ENCODE measurements at regions not wholly inside any gene's neighbourhood (a gene's known extent, or its start where the extent isn't known, plus 50 kb on each side); places are given as distances from the start of the nearest gene placed in this dataset.

DNA sequence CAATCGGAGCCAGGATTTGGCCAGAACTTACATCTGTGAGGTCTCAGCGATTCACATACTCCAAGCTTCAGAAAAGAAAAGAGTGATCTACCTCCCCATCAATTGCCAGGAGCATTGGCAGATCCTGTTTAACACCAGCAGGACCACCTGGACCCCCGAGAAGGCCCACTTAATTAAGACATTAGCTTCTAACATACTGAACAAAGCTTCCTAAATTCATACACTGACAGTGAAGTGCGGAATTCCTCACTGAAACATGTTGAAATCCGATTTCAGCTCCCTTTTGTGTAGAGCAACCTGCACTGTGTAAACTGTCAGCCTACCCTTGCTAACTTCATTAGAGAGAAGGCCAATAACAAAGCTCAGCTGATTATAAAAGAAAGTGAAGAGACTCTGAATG, 274.0 kb downstream of the NOVA1 start:
- Histone ChIP-seq H3K9me3 (ENCODE audit: low read depth, low read length, poor library complexity, severe bottlenecking) (no peaks in the 10 kb centered on the region), H3K4me3 (ENCODE audit: low read depth, low read length, poor library complexity, severe bottlenecking) (no peak overlapping the region), H3K27ac (ENCODE audit: low read depth, low read length, poor library complexity, severe bottlenecking) (no peak overlapping the region), H3K36me3 (ENCODE audit: insufficient read depth, low read length, poor library complexity, severe bottlenecking) (no peaks in the 10 kb centered on the region), H3K4me1 (ENCODE audit: insufficient read depth, low read length, poor library complexity, severe bottlenecking) (no peaks in the 10 kb centered on the region), H3K27me3 (replicated peaks; ENCODE audit: insufficient read depth, low read depth, low read length, poor library complexity) (no peaks in the 10 kb centered on the region)
- DNase-seq (ENCODE audit: low spot score) = no peak
- no TSS peak for BruUV-seq (replicated peaks)
- ChIA-PET POLR2A (ENCODE audit: low non-redundant PET) (no interaction called here), CTCF (no interaction called here)
- intact Hi-C loops (cut with micrococcal nuclease; ENCODE audit: unreplicated experiment) = no loop called here
- TF ChIP-seq EZH2 (IDR thresholded peaks at IDR 0.05; ENCODE audit: borderline replicate concordance, low read depth, low read length, poor library complexity, severe bottlenecking) = no peak
- TF ChIP-seq, protein P1, sequence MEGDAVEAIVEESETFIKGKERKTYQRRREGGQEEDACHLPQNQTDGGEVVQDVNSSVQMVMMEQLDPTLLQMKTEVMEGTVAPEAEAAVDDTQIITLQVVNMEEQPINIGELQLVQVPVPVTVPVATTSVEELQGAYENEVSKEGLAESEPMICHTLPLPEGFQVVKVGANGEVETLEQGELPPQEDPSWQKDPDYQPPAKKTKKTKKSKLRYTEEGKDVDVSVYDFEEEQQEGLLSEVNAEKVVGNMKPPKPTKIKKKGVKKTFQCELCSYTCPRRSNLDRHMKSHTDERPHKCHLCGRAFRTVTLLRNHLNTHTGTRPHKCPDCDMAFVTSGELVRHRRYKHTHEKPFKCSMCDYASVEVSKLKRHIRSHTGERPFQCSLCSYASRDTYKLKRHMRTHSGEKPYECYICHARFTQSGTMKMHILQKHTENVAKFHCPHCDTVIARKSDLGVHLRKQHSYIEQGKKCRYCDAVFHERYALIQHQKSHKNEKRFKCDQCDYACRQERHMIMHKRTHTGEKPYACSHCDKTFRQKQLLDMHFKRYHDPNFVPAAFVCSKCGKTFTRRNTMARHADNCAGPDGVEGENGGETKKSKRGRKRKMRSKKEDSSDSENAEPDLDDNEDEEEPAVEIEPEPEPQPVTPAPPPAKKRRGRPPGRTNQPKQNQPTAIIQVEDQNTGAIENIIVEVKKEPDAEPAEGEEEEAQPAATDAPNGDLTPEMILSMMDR (conservative IDR thresholded peaks at IDR 0.05; ENCODE audit: low read depth, low read length) = no peak

DNA sequence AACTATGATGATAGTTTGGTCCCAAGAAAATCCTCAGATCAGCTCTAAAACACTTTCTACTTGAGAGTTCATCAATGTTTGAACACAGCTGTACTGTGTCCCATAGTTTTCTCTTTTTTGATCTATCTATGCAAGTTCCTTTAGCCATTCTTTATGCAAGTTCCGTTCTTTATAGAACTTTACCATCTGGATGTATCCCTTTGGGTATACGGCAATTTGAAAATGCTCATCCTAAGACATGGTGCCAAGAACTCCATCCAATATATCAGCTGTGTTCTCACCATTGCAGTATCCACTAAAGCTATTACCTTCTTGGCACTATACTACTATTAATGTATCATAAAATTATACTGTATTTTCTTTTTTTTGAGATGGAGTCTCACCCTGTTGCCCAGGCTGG, 276.9 kb downstream of the NOVA1 start:
- Histone ChIP-seq H3K9me3 (ENCODE audit: low read depth, low read length, poor library complexity, severe bottlenecking) (no peaks in the 10 kb centered on the region), H3K4me3 (ENCODE audit: low read depth, low read length, poor library complexity, severe bottlenecking) (no peak overlapping the region), H3K36me3 (ENCODE audit: insufficient read depth, low read length, poor library complexity, severe bottlenecking) (no peaks in the 10 kb centered on the region), H3K4me1 (ENCODE audit: insufficient read depth, low read length, poor library complexity, severe bottlenecking) (no peaks in the 10 kb centered on the region), H3K27me3 (replicated peaks; ENCODE audit: insufficient read depth, low read depth, low read length, poor library complexity) (no peaks in the 10 kb centered on the region), H3K27ac (ENCODE audit: low read depth, low read length, poor library complexity, severe bottlenecking) (no peak overlapping the region)
- intact Hi-C loops (cut with micrococcal nuclease; ENCODE audit: unreplicated experiment) = no loop called here
- DNase-seq (ENCODE audit: low spot score) = no peak
- TF ChIP-seq, protein P1 (conservative IDR thresholded peaks at IDR 0.05; ENCODE audit: low read depth, low read length) = no peak
- TF ChIP-seq EZH2 (IDR thresholded peaks at IDR 0.05; ENCODE audit: borderline replicate concordance, low read depth, low read length, poor library complexity, severe bottlenecking) = no peak
- ChIA-PET CTCF (interaction anchor here (0.6 kb wide), 1 partner anchor 575 kb away, joined by 3 read pairs; no protein-coding TSS in a partner anchor), POLR2A (ENCODE audit: low non-redundant PET) (no interaction called here)
- no TSS peak for BruUV-seq (replicated peaks)

DNA sequence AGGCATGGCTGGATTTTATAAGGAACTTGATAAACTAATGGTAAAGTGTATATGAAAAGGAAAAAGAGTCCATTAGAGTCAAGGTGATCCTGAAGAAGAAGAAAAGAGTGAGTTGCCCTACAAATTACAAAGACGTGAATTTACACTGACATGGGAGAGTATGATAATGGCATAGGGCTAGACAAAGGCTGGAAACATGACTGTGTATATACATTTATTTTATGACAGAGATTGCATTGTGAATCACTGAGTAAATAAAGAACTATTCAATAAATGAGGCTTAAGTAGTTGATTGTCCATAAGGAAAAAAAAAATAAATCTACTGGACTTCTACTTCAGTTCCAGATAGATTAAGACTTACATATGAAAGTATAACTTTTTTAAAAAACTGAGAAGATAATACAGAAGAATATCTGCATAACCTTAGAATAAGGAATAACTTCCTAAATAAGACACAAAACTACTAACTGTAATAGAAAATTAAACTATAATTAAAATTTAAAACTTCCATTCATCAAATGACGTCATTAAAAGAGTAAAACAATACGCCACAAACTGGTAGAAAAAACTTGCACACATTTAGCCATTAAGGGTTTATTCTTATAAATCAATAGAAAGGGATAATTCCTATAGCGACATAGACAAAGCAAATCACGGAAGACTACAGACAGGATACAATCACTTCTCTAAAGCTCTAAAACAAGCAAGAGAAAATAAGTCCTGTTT, 278.5 kb downstream of the NOVA1 start:
- H3K4me3 ChIP-seq (ENCODE audit: low read depth, low read length, poor library complexity, severe bottlenecking) = no peak overlapping the region
- H3K9me3 ChIP-seq (ENCODE audit: low read depth, low read length, poor library complexity, severe bottlenecking) = no peaks in the 10 kb centered on the region
- TF ChIP-seq EZH2 (IDR thresholded peaks at IDR 0.05; ENCODE audit: borderline replicate concordance, low read depth, low read length, poor library complexity, severe bottlenecking) = no peak
- TF ChIP-seq, protein P1 (conservative IDR thresholded peaks at IDR 0.05; ENCODE audit: low read depth, low read length) = no peak
- no peak for DNase-seq (ENCODE audit: low spot score)
- no peaks in the 10 kb centered on the region for H3K4me1 ChIP-seq (ENCODE audit: insufficient read depth, low read length, poor library complexity, severe bottlenecking)
- no TSS peak for BruUV-seq (replicated peaks)
- H3K27me3 ChIP-seq (replicated peaks; ENCODE audit: insufficient read depth, low read depth, low read length, poor library complexity) = no peaks in the 10 kb centered on the region
- H3K36me3 ChIP-seq (ENCODE audit: insufficient read depth, low read length, poor library complexity, severe bottlenecking) = no peaks in the 10 kb centered on the region
- intact Hi-C loops (cut with micrococcal nuclease; ENCODE audit: unreplicated experiment) = no loop called here
- no peak overlapping the region for H3K27ac ChIP-seq (ENCODE audit: low read depth, low read length, poor library complexity, severe bottlenecking)
- ChIA-PET POLR2A (ENCODE audit: low non-redundant PET) (no interaction called here), CTCF (no interaction called here)

Measured in A673 (cell line).